ENCODE measurements at regions not wholly inside any gene's neighbourhood (a gene's known extent, or its start where the extent isn't known, plus 50 kb on each side); places are given as distances from the start of the nearest gene placed in this dataset.

DNA sequence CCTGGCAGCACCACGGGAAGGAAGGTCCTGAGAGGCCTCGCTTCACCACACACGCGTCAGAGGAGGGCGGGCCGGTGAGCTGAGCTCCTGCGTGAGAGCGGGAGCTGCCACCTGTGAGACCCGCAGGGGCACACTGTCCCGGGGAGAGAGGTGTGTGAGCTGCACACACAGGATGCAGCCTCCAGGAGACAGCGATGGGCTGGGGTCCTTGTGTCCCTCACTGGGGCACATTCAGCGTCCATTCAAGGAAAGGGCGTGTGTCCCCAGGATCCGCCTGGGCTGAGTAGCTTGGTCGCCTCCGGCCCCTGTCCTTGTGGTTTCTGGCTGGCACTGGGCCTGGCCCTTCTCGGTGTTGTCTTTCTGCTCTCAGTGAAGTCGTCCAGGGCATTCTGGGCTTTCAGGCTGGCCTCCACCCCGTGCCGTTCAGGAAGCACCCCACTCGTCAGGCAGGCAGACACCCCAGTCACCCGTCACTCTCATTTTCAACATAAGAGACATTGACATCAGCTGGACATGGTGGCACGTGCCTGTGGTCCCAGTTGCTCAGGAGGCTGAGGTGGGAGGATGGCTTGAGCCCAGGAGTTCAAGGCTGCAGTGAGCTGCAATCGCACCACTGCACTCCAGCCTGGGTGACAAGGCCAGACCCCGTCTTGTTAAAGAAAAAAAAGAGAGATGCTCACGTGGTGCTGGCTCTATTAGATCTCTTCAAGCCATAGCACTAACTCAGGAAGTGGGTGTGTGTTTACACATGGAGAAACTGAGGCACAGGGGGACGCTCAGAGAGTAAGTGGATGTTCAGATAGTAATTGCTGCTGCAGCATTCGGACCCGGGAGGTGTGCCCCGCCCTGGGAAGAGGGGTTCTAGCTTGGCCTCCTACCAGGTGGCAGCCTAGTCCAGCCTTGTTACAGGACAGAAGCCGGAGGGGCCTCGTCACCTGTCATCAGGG is 1081.6 kb downstream of the BRD1 start:
- TF ChIP-seq EZH2 (IDR thresholded peaks at IDR 0.05; ENCODE audit: borderline replicate concordance, insufficient read depth, low read depth, low read length, poor library complexity, severe bottlenecking), result no peak
- TF ChIP-seq, protein P1, sequence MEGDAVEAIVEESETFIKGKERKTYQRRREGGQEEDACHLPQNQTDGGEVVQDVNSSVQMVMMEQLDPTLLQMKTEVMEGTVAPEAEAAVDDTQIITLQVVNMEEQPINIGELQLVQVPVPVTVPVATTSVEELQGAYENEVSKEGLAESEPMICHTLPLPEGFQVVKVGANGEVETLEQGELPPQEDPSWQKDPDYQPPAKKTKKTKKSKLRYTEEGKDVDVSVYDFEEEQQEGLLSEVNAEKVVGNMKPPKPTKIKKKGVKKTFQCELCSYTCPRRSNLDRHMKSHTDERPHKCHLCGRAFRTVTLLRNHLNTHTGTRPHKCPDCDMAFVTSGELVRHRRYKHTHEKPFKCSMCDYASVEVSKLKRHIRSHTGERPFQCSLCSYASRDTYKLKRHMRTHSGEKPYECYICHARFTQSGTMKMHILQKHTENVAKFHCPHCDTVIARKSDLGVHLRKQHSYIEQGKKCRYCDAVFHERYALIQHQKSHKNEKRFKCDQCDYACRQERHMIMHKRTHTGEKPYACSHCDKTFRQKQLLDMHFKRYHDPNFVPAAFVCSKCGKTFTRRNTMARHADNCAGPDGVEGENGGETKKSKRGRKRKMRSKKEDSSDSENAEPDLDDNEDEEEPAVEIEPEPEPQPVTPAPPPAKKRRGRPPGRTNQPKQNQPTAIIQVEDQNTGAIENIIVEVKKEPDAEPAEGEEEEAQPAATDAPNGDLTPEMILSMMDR (IDR thresholded peaks at IDR 0.05), result no peak
